ENCODE measurements at regions not wholly inside any gene's neighbourhood (a gene's known extent, or its start where the extent isn't known, plus 50 kb on each side); places are given as distances from the start of the nearest gene placed in this dataset.
"Not testable (repeated sequence)": the region's sequence is repeated elsewhere in the genome, so short reads cannot be mapped to it uniquely, and the experiment has no call there.

DNA sequence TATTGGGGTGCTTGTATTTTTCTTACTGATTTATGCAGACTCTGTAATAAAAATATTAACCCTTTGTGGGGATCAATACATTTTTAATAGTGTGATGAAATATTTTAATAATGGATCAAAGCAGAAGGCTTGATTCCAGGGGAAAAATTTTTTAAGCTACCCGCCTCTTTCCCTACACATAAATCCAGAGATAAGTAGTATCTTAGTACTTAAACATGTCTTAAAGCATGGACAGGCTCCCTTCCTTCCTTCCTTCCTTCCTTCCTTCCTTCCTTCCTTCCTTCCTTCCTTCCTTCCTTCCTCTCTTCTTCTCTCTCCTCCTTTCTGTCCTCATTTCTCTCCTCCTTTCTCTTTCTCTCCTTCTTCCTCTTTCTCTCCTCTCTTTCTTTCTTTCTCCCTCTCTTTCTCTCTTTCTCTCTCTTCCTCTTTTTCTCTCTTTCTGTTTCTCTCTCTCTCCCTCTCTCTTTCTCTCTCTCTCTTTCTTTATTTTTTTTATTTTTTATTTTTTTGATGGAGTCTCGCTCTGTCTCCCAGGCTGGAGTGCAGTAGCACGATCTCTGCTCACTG is 78.0 kb upstream of the SPRY4 start:
- DNase-seq = no peak

DNA sequence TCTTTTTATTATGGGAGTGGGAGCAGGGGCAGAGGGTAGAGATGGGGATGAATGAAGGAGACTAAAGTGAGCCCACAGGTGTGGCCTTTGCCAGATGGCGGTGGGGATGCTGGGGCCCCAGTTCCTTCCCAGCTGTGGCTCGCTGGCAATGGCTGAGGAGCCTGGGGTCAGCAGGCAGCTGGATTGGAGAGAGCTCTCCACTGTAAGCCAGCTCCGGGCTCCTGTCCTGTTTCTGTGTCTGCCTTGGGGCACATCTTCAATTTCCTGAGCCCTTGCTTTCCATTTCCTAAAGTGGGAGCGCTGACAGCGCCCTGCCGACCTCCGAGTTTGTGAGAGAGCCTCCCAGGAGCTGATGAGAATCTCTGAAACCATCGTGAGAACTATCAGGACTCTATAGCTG is 75.6 kb upstream of the SPRY4 start:
- no peak for DNase-seq

DNA sequence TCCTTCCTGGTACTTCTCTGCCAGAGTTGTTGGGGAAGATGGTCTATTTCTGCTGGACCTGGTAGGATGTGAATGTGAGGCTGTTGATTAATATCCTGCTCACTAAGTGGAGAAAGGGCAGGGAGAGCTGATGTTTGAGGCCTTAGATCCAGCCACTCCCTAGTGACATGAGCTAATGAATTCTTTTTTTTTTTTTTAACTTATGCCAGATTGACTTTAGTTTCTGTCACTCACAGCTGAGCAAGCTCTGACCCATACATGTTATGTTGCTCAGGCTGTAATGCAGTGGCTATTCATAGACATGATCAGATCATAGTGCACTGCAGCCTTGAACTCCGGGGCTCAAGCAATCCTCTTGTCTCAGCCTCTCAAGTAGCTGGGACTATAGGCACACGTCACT is 75.1 kb upstream of the SPRY4 start:
- no peak for DNase-seq

DNA sequence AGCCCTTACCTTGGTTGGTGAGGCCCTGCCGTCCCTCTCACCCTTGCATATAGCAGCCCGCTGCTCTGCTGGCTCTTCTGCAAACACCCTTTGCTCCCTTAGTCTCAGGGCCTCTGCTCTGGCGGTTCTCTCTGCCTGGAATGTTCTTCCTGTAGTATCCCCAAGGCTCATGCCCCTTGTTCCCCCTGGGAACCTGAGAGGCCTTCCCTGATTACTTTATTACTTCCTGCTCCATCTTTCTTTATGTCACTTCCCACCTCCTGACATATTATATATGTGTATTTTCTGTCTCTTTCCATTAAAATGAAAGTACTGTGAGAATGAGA is 73.9 kb upstream of the SPRY4 start:
- no peak for DNase-seq

DNA sequence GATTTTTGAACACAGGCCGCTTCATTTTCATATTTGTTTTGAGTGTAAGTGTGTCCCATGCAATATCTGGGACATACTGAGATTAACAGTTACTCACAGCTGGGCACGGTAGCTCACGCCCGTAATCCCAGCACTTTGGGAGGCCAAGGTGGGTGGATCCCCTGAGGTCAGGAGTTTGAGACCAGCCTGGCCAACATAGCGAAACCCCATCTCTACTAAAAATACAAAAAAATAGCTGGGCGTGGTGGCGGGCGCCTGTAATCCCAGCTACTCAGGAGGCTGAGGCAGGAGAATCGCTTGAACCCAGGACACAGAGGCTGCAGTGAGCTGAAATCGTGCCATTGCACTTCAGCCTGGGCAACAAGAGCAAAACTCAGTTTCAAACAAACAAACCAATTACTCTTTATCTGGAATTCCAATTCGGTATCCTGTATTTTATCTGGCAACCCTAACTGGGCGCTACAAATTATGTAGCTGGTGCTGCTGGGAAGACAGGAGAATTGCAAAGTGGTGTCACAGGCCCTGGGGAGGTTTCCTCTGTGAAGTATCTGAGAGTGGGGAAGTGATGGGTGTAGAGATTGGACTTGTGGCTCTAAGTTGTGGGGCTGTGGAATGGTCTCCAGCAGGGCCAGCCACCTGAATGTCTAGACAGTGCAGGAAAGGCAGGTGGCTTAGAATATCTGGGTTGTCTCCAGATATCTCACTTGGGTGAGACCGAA is 73.3 kb upstream of the SPRY4 start:
- not testable (repeated sequence) for DNase-seq

DNA sequence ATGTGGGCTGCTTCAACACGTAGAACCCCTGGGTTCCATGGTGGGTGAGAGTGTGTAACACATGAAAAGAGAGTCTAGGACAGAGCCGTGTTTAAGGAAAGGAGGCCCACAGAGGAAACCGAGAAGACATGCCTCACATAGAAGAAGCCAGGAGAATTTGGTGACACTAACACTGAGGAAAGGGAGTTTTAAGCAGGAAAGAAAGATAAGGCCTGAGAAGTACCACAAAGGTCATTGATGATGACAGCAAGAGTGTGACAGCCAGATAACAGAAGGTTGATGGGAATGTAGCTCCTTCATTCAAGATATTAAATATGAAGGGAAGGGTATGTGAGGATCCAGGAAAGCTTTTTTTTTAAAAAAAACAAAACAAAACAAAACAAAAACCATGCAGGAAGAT is 72.4 kb upstream of the SPRY4 start:
- DNase-seq = no peak

DNA sequence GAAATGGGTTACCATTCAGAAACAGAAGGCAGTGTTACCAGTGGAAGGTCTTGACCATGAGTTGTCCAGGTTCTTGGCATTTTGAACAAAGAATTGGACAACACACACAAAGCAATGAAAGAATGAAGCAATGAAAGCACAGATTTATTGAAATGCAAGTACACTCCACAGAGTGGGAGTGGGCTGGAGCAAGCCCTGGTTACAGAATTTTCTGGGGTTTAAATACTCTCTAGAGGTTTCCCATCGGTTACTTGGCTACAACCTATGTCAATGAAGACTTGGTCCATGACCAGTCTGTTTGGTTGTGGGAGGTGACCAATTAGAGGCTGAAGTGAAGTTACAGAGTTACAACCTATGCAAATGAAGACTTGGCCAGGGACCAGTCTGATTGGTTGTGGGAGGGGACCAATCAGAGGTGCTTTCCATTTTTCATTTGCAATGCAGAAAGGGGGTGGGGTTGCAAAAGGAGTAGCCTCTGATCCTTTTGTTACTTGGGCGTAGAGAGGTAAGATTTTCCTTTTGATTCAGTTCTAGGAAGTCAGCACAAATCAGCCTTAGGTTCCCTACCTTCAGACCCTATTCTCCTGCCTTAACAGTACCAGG is 71.7 kb upstream of the SPRY4 start:
- DNase-seq = no peak

DNA sequence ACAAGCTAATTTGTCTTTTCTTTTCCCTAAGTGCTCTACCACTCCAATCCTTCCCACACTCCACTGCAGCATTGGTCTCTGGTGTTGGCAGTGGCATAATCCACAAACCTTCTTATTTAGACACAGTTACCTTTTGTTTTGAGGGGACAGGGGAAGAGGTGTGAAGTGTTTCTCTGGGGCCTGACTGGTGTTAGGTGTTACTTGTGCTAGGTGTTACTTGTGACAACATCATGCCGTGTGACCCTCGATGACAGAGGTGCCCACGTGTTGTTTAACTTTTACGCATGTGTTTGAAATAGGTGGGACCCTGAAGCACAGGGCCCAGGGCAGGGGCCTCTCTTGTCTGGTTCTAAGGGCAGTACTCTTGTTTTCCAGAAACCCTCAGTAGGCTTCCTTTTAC is 70.5 kb upstream of the SPRY4 start:
- DNase-seq = no peak

DNA sequence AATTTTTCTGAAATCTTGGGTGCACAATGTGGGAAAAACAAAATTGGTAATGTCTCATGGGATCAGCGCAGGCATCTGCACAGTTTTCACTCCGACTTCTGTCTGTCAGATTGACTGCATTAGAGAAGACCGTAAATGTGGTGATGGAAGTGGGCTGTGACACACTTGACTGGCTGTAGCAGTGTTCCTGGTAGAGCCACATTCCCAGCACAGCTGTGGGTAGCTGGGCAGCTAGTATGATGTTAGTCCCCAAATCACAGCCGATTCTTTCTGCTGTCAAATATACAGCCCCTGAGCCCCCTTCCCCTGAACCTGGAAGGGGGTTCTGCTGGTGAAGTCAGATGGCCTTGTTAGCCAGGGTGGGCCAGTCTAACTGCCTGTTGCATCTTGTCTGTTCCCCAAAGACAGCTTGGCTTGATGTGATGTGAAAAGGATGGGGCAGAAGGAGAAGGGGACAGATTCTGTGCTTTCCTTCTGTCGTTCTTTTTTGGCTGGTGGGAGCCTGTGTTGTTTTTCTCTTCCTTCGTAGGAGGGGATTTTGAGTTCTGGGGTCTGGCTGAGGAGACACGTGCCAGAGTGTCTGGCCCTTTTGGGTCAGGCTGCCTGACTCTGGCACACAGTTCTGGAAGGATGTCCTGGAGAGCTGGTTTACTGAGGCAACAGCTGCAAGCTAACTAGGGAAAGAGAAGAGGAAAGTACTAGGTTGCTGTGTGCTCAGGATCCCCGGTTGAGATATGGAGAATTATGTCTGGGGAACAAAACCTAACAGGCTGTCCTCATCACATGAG is 66.4 kb upstream of the SPRY4 start:
- DNase-seq = no peak

DNA sequence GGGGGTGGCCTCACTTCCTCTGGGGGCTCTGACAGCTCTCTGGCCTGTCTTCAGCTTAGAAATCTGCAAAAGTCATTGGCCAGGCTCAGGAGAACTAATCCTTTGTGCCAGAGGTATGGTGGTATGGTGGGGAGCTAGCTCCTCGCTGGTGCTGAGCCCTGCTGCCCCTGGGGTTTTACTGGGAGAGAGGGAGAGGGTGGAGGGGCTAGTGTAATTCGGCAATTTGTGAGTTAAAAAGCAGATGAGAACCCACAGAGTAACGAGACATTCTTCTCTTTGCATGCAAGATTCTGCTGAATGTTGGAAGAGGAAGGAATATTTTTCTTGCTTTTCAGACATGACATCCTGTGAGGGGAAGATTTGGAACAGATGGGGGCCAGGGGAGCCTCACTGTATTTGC is 65.5 kb upstream of the SPRY4 start:
- no peak for DNase-seq

DNA sequence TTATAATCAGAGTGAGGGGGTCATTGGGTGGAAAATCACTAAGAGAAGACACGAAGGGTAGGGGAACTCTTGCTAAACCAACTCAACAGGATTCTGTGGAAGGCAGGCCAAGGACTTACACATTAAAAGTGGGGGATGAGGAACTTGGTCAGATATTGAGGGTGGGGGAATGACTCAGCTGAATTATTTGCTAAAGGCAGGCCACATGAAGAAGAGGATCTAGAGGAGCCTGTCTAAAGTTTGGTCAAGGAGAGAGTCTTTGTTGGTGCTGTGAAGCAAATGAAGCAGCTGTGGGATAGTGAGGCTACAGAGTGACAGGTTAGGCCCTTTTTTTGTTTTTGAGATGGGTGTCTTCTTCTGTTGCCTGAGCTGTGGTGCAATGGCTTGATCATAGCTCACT is 63.9 kb upstream of the SPRY4 start:
- no peak for DNase-seq

DNA sequence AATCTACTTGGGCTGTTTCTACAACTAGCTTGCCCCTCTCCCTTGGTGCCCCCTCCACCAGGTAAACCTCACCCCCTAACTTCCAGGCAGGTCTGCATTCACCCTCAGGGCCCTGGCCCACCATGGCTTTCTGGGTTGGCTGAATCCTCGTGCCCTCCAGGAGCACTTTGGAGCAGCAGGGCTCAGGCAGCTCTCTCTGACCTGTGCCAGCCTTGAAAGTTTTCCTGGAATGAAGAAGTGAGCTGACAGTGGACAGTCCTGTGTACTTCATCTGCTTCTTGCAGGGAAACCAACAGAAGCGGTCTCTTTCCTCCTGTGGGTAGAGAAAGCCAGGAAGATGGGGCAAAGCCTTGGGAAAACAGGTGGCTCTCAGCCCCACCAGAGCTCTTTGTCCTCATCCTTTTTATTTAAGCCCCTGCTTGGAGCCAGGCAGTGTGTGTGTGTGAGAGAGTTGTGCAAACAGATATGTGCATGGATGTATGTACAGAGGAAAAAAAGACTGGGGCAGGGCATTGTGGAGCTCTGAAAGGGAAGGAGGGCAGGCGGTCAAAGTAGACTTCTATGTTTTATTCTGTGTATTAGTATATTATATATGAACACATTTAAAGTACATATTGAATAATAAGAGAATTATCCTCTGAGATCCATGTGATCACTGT is 62.3 kb upstream of the SPRY4 start:
- DNase-seq = no peak

DNA sequence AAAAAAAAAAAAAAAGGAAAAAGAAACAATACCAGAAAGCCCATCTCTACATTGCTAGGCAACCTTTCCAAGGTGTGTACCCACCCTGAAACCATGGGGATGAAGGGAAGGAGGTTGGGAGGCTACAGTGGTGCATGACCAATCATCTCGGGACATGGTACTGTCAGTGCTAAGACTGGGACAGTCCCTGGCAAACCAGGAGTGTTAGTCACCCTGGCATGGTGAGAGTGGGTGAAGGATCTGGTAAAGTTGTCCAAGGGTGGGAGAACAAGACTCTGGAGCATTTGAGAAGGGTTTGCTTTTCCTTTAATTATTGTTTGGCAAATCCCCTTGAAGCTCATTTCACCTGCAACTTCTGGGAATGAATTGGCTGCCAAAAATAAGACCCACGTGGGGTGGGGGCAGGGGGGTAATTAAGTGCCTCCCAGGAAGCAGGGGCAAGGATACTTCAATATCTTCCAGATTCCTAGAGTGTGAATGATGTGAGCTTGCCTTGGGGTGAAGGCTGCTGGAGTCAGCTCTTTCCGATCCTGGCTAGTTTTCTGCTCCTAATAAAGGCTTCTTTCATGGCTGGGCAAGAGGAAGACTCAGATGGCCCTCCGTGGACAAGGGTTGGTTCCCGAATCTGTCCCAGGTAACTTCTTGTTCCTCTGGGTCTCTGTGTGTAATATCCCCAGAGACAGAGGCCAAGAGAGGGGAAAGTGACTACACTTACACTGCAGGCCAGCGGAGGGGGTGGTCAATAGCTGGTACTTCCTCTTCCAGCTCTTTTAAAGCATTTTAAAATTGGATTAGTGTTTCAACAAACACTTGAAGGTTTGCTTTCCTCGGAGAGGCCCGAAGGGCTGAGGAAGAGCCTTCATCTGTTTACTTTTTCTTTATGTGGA is 61.6 kb upstream of the SPRY4 start:
- DNase-seq = no peak

DNA sequence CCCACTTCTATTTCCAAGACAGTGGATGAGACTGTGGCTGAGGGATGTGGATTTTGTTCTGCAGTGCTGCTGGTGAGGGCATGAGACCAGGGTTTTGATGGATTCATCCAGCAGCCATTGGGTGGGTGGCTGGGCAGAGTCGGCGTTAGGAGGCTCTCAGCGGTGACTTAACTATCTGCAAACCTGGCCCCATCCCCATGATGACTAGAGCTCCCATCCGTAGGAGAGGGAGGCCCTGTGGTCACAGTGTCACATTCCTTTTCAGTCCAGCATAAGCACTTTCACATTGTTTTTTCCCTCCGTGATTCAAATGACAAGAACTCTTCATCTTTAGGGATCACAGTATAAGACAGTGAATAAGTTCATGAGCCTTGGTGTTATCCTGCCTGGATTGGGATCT is 60.4 kb upstream of the SPRY4 start:
- DNase-seq = no peak

DNA sequence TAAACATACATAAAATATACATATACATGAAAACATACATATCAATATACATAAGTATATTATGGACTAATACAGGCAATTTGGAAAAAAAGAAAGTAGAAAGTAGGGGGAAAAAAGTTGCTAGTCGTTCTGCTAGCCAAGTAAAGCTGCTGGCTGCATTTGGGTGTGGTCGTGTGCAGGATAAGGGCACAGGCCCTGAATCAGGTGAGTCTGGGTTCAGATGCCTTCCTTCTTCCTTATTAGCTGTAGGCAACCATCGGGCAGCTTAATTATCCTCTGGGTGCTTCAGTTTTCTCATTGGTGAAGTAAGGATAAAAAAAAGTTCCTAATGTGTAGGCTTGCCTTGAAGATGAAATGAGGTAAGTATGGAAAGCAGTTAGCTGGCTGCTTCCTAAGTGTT is 59.2 kb upstream of the SPRY4 start:
- no peak for DNase-seq

DNA sequence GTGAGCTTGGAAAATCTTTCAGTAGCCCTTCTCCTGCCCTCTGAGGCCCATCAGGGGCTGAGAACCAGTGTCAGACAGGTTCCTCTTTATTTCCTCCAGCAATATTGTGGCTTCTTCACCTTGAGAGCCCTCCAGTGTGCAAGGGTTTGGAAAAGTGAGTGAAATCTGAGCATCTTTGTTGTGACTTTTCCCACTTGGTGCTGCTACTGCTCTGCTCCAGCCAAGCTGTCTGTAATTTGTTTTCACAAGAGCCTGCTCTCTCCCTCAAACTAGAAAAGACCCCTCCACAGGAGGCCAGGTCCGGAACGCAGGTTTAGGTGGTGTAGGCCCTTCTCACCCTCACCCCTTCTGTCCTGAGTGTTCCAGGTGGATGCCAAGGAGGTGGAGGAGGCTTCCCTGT is 57.4 kb upstream of the SPRY4 start:
- DNase-seq = no peak

DNA sequence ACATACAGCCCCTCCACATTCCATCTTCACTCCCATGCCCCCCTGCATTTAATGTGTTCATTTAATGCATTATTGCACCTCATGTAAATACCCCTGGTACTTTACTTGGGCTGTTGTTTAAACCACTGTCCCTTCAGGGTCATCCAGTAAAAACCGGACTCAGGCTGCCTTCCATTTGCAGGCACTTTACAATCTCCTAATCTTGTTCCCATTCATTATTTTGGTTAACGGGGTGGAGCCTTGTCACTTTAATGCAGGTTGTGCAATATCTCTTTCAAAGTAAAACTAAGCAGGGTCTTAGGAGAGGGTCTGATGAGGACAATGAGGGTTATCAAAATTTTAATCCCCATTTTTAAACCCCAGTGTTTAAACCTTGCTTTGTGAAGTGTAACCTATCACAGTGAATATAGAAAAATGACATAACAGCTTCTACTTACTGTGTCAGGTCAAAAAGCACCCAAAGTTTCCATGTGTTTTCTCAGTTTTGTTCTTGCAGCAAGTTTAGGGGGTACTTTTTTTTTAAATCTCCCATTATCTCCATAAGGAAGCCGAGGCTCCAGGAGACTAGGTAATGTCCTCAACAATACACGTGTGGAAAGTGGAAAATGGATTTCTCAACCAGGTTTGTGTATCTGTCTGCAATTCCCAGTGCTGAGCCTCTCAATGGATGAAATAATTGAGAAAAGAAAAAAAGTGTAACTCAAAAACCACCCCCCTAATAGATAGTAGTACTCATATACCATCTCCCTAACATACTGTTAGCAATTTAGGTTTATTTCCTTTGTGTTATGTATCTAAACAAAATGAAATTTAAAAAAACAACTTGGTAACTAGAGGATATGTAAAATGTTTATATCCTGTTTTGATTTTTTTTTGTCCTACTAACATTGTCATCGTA is 54.2 kb upstream of the SPRY4 start:
- DNase-seq = no peak

DNA sequence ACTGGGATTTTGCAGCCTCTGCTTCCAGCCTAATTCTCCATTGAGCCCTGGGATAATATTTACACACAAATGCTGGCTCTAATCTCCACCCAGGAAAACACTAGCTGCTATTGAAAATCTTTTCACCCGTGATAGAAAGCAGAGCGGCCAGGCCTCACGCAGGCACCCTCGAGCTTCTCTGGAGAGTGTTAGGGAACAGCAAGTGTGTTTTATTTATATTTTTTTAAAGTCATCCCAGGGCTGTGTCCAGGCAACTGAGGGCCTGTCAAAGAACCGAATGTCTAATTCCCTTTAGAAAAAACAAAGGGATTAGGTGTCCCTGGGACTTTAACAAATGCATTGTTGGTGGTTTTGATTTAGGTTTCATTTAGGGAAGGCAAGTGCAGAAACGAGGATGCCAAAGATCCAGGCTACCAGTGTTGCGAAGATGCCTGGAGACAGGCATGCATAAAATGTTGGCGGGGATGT is 51.2 kb upstream of the SPRY4 start:
- no peak for DNase-seq
